ENCODE measurements at regions not wholly inside any gene's neighbourhood (a gene's known extent, or its start where the extent isn't known, plus 50 kb on each side); places are given as distances from the start of the nearest gene placed in this dataset.

DNA sequence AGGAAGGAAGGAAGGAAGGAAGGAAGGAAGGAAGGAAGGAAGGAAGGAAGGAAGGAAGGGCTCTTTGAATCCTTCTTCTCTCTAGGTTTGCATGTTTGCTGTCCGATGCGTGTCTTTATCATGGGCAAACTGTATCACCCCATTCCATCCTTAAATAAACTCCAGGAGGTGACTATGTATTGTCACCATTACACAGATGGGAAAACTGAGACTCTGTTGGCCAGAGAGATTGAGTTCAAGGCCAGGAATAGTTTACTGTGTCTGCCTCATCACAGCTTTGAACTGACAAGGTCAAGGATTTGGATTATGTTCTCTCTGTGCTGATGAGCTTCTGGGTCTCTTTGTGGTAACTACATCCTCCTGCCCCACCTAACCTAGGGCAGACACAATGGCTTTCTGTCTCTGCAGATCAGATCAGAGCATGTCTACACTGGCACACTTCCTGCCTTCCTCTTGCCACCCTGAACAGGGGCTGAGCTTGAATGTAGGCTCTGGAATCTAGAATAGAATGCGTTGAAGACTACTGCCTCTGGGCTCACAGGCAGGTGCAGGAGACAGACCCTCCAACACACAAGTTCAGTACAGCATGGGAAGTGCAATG is 78.9 kb upstream of the MAP1LC3B2 start:
- TF ChIP-seq, protein P1, sequence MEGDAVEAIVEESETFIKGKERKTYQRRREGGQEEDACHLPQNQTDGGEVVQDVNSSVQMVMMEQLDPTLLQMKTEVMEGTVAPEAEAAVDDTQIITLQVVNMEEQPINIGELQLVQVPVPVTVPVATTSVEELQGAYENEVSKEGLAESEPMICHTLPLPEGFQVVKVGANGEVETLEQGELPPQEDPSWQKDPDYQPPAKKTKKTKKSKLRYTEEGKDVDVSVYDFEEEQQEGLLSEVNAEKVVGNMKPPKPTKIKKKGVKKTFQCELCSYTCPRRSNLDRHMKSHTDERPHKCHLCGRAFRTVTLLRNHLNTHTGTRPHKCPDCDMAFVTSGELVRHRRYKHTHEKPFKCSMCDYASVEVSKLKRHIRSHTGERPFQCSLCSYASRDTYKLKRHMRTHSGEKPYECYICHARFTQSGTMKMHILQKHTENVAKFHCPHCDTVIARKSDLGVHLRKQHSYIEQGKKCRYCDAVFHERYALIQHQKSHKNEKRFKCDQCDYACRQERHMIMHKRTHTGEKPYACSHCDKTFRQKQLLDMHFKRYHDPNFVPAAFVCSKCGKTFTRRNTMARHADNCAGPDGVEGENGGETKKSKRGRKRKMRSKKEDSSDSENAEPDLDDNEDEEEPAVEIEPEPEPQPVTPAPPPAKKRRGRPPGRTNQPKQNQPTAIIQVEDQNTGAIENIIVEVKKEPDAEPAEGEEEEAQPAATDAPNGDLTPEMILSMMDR (IDR thresholded peaks at IDR 0.05): no peak
- Histone ChIP-seq H3K27ac (ENCODE audit: low read length) (no peak overlapping the region), H3K4me3 (ENCODE audit: low read length) (no peak overlapping the region), H3K27me3 (ENCODE audit: control insufficient read depth, insufficient read depth, low read length) (no peaks in the 10 kb centered on the region), H3K4me1 (ENCODE audit: control insufficient read depth, insufficient read depth, low read length) (no peaks in the 10 kb centered on the region), H3K36me3 (ENCODE audit: control insufficient read depth, insufficient read depth, low read length) (no peaks in the 10 kb centered on the region), H3K9me3 (ENCODE audit: control insufficient read depth, insufficient read depth, low read length) (no peaks in the 10 kb centered on the region)
- WGBS (ENCODE audit: insufficient coverage): no CpG with 5 or more reads among the region's 3 CpGs
- Mint-ChIP-seq H3K27ac (no peak overlapping the region), H3K4me1 (no peaks in the 10 kb centered on the region), H3K9me3 (peaks cover 0 to 6% of the 10 kb centered on the region in 2 donors), H3K4me3 (no peak overlapping the region), H3K36me3 (peaks cover 10% of the 10 kb centered on the region), H3K27me3 (ENCODE audit: low read depth in 2 of 2) (peaks cover 16 to 23% of the 10 kb centered on the region in 2 donors)
- ATAC-seq: no peak
- peak in 1 of 2 donors; percentile 22 for DNase-seq
- intact Hi-C loops (cut with micrococcal nuclease): no loop called here

DNA sequence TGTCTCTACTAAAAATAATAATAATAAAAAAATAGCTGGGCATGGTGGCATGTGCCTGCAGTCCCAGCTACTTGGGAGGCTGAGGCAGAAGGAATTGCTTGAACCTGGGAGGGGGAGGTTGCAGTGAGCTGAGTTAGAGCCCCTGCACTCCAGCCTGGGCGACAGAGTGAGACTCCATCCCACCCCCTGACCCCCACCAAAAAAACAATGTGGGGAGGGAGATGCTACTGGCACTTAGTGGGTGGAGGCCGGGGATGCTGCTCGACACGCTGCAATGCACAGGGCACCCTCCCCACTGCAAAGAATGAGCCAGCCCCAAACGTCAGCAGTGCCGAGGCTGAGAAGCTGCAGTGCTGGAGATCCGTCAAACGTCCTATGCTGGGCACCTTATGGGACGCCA is 77.5 kb upstream of the MAP1LC3B2 start:
- Histone ChIP-seq H3K9me3 (ENCODE audit: control insufficient read depth, insufficient read depth, low read length) (no peaks in the 10 kb centered on the region), H3K36me3 (ENCODE audit: control insufficient read depth, insufficient read depth, low read length) (no peaks in the 10 kb centered on the region), H3K4me3 (ENCODE audit: low read length) (no peak overlapping the region), H3K4me1 (ENCODE audit: control insufficient read depth, insufficient read depth, low read length) (no peaks in the 10 kb centered on the region), H3K27ac (ENCODE audit: low read length) (no peak overlapping the region), H3K27me3 (ENCODE audit: control insufficient read depth, insufficient read depth, low read length) (no peaks in the 10 kb centered on the region)
- Mint-ChIP-seq H3K27me3 (ENCODE audit: low read depth in 2 of 2) (peaks cover 16 to 23% of the 10 kb centered on the region in 2 donors), H3K36me3 (no peaks in the 10 kb centered on the region), H3K4me3 (no peak overlapping the region), H3K27ac (no peak overlapping the region), H3K9me3 (no peaks in the 10 kb centered on the region), H3K4me1 (no peaks in the 10 kb centered on the region)
- no peak for DNase-seq
- intact Hi-C loops (cut with micrococcal nuclease): no loop called here
- TF ChIP-seq, protein P1 (IDR thresholded peaks at IDR 0.05): no peak
- 86% methylated on average over 8 of the region's 9 CpGs for WGBS (ENCODE audit: insufficient coverage)
- ATAC-seq: no peak

DNA sequence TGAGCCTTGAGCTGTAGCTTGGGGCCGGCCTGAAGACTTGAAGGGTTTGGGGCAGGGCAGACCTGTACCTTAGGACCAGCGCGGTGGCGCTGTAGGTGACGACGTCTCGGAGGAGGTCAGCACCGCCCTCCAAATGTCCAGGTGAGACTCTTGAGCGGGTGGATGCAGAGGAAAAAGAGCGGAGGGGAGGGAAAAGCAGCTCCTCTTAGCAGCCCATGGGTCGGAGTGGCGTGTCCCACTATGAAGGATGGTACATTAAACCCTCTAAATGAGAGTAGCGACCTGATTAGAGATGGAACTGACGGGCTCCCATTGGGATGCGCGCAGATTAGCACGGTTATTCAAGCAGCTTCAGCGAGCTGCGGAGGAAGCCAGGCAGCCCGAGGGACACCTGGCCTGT is 77.0 kb upstream of the MAP1LC3B2 start:
- H3K27ac ChIP-seq (ENCODE audit: low read length): no peak overlapping the region
- intact Hi-C loops (cut with micrococcal nuclease): no loop called here
- H3K4me1 ChIP-seq (ENCODE audit: control insufficient read depth, insufficient read depth, low read length): no peaks in the 10 kb centered on the region
- H3K36me3 Mint-ChIP-seq: no peaks in the 10 kb centered on the region
- no peaks in the 10 kb centered on the region for H3K27me3 ChIP-seq (ENCODE audit: control insufficient read depth, insufficient read depth, low read length)
- 89% methylated on average over 20 of the region's 20 CpGs for WGBS (ENCODE audit: insufficient coverage)
- H3K27ac Mint-ChIP-seq: no peak overlapping the region
- no peak for DNase-seq
- no peak for ATAC-seq
- TF ChIP-seq, protein P1 (IDR thresholded peaks at IDR 0.05): no peak
- no peaks in the 10 kb centered on the region for H3K9me3 ChIP-seq (ENCODE audit: control insufficient read depth, insufficient read depth, low read length)
- H3K4me3 ChIP-seq (ENCODE audit: low read length): no peak overlapping the region
- H3K9me3 Mint-ChIP-seq: no peaks in the 10 kb centered on the region
- no peak overlapping the region for H3K4me3 Mint-ChIP-seq
- H3K36me3 ChIP-seq (ENCODE audit: control insufficient read depth, insufficient read depth, low read length): no peaks in the 10 kb centered on the region
- no peaks in the 10 kb centered on the region for H3K4me1 Mint-ChIP-seq
- peaks cover 16 to 23% of the 10 kb centered on the region in 2 donors for H3K27me3 Mint-ChIP-seq (ENCODE audit: low read depth in 2 of 2)

DNA sequence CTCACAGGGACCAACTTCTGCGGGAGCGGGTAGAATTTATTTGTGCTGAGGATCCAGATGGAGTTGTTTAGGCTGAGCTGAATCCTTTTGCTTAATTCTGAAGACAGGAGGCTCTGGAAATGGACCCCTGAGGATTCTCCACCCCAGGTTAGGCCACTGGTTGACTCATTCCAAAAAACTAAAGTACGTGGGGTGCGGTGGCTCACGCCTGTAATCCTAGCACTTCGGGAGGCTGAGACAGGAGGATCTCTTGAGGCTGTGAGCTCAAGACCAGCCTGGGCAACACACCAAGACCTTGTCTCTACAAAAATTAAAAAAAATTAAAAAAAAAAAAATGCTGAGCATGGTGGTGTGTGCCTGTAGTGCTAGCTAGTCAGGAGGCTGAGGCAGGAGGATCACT is 76.3 kb upstream of the MAP1LC3B2 start:
- Mint-ChIP-seq H3K27ac (no peak overlapping the region), H3K36me3 (no peaks in the 10 kb centered on the region), H3K9me3 (no peaks in the 10 kb centered on the region), H3K4me3 (no peak overlapping the region), H3K27me3 (ENCODE audit: low read depth in 2 of 2) (peaks cover 16 to 23% of the 10 kb centered on the region in 2 donors), H3K4me1 (no peaks in the 10 kb centered on the region)
- WGBS (ENCODE audit: insufficient coverage): 90% methylated on average over 6 of the region's 6 CpGs
- intact Hi-C loops (cut with micrococcal nuclease): no loop called here
- H3K27ac ChIP-seq (ENCODE audit: low read length): no peak overlapping the region
- ATAC-seq: no peak
- TF ChIP-seq, protein P1 (IDR thresholded peaks at IDR 0.05): no peak
- no peak overlapping the region for H3K4me3 ChIP-seq (ENCODE audit: low read length)
- no peak for DNase-seq
- H3K27me3 ChIP-seq (ENCODE audit: control insufficient read depth, insufficient read depth, low read length): no peaks in the 10 kb centered on the region
- H3K9me3 ChIP-seq (ENCODE audit: control insufficient read depth, insufficient read depth, low read length): peaks cover 3% of the 10 kb centered on the region
- H3K36me3 ChIP-seq (ENCODE audit: control insufficient read depth, insufficient read depth, low read length): no peaks in the 10 kb centered on the region
- no peaks in the 10 kb centered on the region for H3K4me1 ChIP-seq (ENCODE audit: control insufficient read depth, insufficient read depth, low read length)

All from natural killer cell (primary cell).